HG03103 (cell line): ENCODE measurements at regions not wholly inside any gene's neighbourhood (a gene's known extent, or its start where the extent isn't known, plus 50 kb on each side); places are given as distances from the start of the nearest gene placed in this dataset.
"Not testable (repeated sequence)": the region's sequence is repeated elsewhere in the genome, so short reads cannot be mapped to it uniquely, and the experiment has no call there.

Experiments used
- ATAC-seq: cut with Tn5 transposase; IDR thresholded peaks from one replicate; pipeline ENCODE4 v1.9.1; 2021; ENCODE audit warnings: low read depth; ENCODE audit not compliant: unreplicated experiment

- ATAC-seq = no peak
Measured at GRCh38 chr2:67567886-67568285, 170.8 kb downstream of the ETAA1 start.

- no peak for ATAC-seq
Measured at GRCh38 chr2:67570611-67571010, 173.5 kb downstream of the ETAA1 start.

GRCh38 chr2:67571785-67572718 is 174.9 kb downstream of the ETAA1 start:
- ATAC-seq = no peak

GRCh38 chr2:67572721-67573435 is 175.7 kb downstream of the ETAA1 start:
- no peak for ATAC-seq

GRCh38 chr2:67574230-67574629 is 177.1 kb downstream of the ETAA1 start:
- no peak for ATAC-seq

- ATAC-seq = no peak
Measured at GRCh38 chr2:67576226-67576625, 179.1 kb downstream of the ETAA1 start.

GRCh38 chr2:67576991-67577390 is 179.9 kb downstream of the ETAA1 start:
- ATAC-seq = no peak

- no peak for ATAC-seq
Measured at GRCh38 chr2:67579216-67579615, 182.1 kb downstream of the ETAA1 start.

- ATAC-seq = no peak
Measured at GRCh38 chr2:67579806-67580205, 182.7 kb downstream of the ETAA1 start.

GRCh38 chr2:67581751-67582150 is 184.6 kb downstream of the ETAA1 start:
- ATAC-seq = no peak

- ATAC-seq = no peak
Measured at GRCh38 chr2:67583185-67583584, 186.1 kb downstream of the ETAA1 start.

- no peak for ATAC-seq
Measured at GRCh38 chr2:67585400-67585799, 188.3 kb downstream of the ETAA1 start.

GRCh38 chr2:67589121-67589520 is 192.0 kb downstream of the ETAA1 start:
- ATAC-seq = not testable (repeated sequence)

- ATAC-seq = not testable (repeated sequence)
Measured at GRCh38 chr2:67594522-67594921, 197.4 kb downstream of the ETAA1 start.

GRCh38 chr2:67596871-67597270 is 199.7 kb downstream of the ETAA1 start:
- ATAC-seq = no peak

- ATAC-seq = no peak
Measured at GRCh38 chr2:67599561-67599960, 202.4 kb downstream of the ETAA1 start.

GRCh38 chr2:67600222-67600871 is 203.2 kb downstream of the ETAA1 start:
- ATAC-seq = no peak

GRCh38 chr2:67600946-67601345 is 203.8 kb downstream of the ETAA1 start:
- ATAC-seq = no peak

- ATAC-seq = no peak
Measured at GRCh38 chr2:67604360-67604759, 207.2 kb downstream of the ETAA1 start.

- ATAC-seq = no peak
Measured at GRCh38 chr2:67612576-67613042, 215.5 kb downstream of the ETAA1 start.

GRCh38 chr2:67613227-67613626 is 216.1 kb downstream of the ETAA1 start:
- ATAC-seq = no peak
